ENCODE measurements at regions not wholly inside any gene's neighbourhood (a gene's known extent, or its start where the extent isn't known, plus 50 kb on each side); places are given as distances from the start of the nearest gene placed in this dataset.

- H3K9me3 ChIP-seq (replicated peaks) = no peaks in the 10 kb centered on the region
- no peak for DNase-seq
- no peak overlapping the region for H3K27ac ChIP-seq (replicated peaks)
- TF ChIP-seq CTCF (IDR thresholded peaks at IDR 0.05; ENCODE audit: borderline replicate concordance) = no peak
- no peaks in the 10 kb centered on the region for H3K36me3 ChIP-seq
- no peaks in the 10 kb centered on the region for H3K27me3 ChIP-seq (ENCODE audit: low read depth)
- H3K4me3 ChIP-seq = no peak overlapping the region
- H3K4me1 ChIP-seq = no peaks in the 10 kb centered on the region
- intact Hi-C loops (cut with micrococcal nuclease) = no loop called here
Observed at GRCh38 chr3:117479095-117479494, 769.5 kb downstream of the TUSC7 start.

DNA sequence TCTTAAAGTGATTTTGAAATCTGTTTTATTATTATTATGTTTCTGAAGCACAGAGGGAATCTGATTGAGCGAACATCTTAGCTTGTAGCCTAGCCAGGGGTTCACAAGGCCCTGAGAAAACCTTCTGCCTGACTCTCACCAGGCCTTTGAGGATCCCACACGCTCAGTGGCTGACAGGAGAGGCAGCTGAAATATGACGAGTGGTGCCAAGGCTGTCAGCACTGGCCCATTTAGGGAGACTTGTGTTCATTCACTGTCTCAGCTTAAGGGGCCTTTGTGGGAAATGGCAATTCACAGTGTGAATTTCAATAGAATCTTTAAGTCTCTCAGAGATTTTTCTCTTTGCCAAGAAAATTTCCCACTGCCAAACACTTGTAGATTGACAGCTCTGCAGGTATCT lies 770.9 kb downstream of the TUSC7 start:
- DNase-seq = no peak
- no peak for TF ChIP-seq CTCF (IDR thresholded peaks at IDR 0.05; ENCODE audit: borderline replicate concordance)
- H3K4me1 ChIP-seq = no peaks in the 10 kb centered on the region
- H3K36me3 ChIP-seq = no peaks in the 10 kb centered on the region
- no peaks in the 10 kb centered on the region for H3K27me3 ChIP-seq (ENCODE audit: low read depth)
- no peak overlapping the region for H3K27ac ChIP-seq (replicated peaks)
- no peaks in the 10 kb centered on the region for H3K9me3 ChIP-seq (replicated peaks)
- no peak overlapping the region for H3K4me3 ChIP-seq
- intact Hi-C loops (cut with micrococcal nuclease) = no loop called here

- no peaks in the 10 kb centered on the region for H3K9me3 ChIP-seq (replicated peaks)
- intact Hi-C loops (cut with micrococcal nuclease) = no loop called here
Observed at GRCh38 chr3:117480972-117481371, 771.4 kb downstream of the TUSC7 start.

DNA sequence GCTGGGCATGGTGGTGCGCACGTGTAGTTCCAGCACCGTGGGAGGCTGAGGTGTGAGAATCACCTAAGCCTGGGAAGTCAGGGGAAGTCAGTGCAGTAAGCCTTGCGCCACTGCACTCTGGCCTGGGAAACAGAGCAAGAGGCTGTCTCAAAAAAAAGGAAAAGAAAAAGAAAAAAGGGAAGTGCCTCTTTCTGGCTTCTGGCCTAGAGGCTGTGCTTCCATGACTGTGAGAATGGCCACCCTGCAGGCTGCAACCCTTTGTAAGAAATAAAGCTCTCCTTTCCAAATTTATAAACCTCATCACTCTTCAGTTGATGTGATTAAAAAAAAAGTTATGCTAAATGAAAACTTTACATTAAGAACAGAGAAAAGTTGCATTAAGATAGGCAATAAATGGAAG lies 774.3 kb downstream of the TUSC7 start:
- H3K4me1 ChIP-seq = no peaks in the 10 kb centered on the region
- intact Hi-C loops (cut with micrococcal nuclease) = no loop called here
- H3K4me3 ChIP-seq = no peak overlapping the region
- no peak overlapping the region for H3K27ac ChIP-seq (replicated peaks)
- no peak for DNase-seq
- H3K27me3 ChIP-seq (ENCODE audit: low read depth) = no peaks in the 10 kb centered on the region
- H3K9me3 ChIP-seq (replicated peaks) = no peaks in the 10 kb centered on the region
- no peaks in the 10 kb centered on the region for H3K36me3 ChIP-seq
- TF ChIP-seq CTCF (IDR thresholded peaks at IDR 0.05; ENCODE audit: borderline replicate concordance) = no peak

More at GRCh38 chr3:117480972-117481371, 771.4 kb downstream of the TUSC7 start:
- no peaks in the 10 kb centered on the region for H3K4me1 ChIP-seq
- no peaks in the 10 kb centered on the region for H3K36me3 ChIP-seq
- no peak for DNase-seq
- no peak for TF ChIP-seq CTCF (IDR thresholded peaks at IDR 0.05; ENCODE audit: borderline replicate concordance)
- H3K4me3 ChIP-seq = no peak overlapping the region
- no peaks in the 10 kb centered on the region for H3K27me3 ChIP-seq (ENCODE audit: low read depth)
- no peak overlapping the region for H3K27ac ChIP-seq (replicated peaks)

GRCh38 chr3:117485841-117486240 lies 776.3 kb downstream of the TUSC7 start:
- no peak for DNase-seq
- TF ChIP-seq CTCF (IDR thresholded peaks at IDR 0.05; ENCODE audit: borderline replicate concordance) = no peak
- Histone ChIP-seq H3K36me3 (no peaks in the 10 kb centered on the region), H3K27me3 (ENCODE audit: low read depth) (no peaks in the 10 kb centered on the region), H3K9me3 (replicated peaks) (no peaks in the 10 kb centered on the region), H3K27ac (replicated peaks) (no peak overlapping the region), H3K4me3 (no peak overlapping the region), H3K4me1 (no peaks in the 10 kb centered on the region)
- intact Hi-C loops (cut with micrococcal nuclease) = no loop called here
